GM18507 (cell line): ENCODE measurements at regions not wholly inside any gene's neighbourhood (a gene's known extent, or its start where the extent isn't known, plus 50 kb on each side); places are given as distances from the start of the nearest gene placed in this dataset.

Experiments
- DNase-seq: peaks from one replicate; pipeline ENCODE4 v3.0.0; 2011; ENCODE audit warnings: low read depth; ENCODE audit not compliant: insufficient read length; ENCODE audit errors: extremely low spot score
- FAIRE-seq: peaks from 2 replicates; lab custom pipeline; 2011; peaks lifted over from hg19 to GRCh38; lab: Jason Lieb, UNC

DNA sequence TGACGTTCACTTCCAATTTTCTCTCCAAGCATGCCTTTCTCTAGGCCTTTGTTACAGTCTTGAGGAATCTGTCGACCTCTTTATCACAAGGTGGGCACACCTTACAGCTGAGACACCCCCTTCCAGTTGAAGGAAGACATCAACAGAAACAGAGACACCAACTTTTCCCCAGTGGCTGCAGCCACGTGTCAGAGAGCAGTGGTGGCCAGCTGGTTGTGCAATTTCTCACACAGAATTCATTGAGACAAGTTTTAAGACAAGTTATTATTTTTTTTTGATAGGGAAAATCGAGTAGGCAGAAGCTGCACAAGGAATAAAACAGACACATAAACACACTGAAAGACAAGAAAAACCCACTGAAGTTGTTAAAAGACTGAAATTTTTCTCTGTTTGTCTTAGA lies 436.7 kb upstream of the MDFIC2 start:
- DNase-seq (no peak), FAIRE-seq (no peak)

- FAIRE-seq (no peak), DNase-seq (no peak)
Measured at GRCh38 chr3:70748593-70748992, 436.2 kb upstream of the MDFIC2 start.

- FAIRE-seq (no peak), DNase-seq (no peak)
Measured at GRCh38 chr3:70747847-70748246, 435.4 kb upstream of the MDFIC2 start.

GRCh38 chr3:70744536-70744935 lies 432.1 kb upstream of the MDFIC2 start:
- DNase-seq: no peak
- FAIRE-seq: no peak

DNA sequence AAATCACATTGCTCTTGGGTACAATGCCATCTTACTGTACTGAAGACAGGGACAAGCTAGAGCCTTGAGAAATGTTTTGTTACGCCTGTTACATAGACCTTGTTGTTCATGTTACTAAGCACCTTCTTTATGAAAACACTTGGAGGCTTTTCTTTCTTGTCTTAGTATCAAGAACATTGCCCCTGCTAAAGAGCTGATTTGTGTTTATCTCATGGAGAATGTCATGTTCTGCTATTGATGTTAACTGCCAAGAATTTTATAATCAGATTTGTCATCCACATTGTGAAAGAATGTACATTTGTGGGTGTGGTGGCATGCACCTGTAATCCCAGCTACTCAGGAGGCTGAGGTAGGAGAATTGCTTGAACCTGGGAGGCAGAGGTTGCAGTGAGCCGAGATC lies 431.3 kb upstream of the MDFIC2 start:
- no peak for FAIRE-seq
- no peak for DNase-seq

GRCh38 chr3:70742081-70742480 lies 429.6 kb upstream of the MDFIC2 start:
- no peak for FAIRE-seq
- no peak for DNase-seq

DNA sequence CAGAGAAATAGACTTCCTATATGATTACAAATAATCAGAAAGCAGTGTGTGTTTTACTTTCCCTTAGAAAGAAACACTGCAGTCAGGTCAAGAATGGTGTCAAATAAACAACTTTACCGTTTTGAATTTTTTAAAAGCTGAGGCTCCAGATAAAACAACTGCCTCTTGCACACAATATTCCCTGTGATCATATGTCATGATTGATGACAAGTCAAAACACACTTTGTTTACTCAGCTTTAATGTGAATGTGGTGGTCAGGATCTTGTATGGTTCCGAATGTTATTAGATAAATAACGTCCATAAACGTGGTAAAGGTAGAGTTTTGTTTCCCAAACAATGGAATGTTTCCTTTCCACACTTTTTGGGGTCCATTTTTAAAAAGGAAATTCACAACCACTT lies 428.4 kb upstream of the MDFIC2 start:
- FAIRE-seq (no peak), DNase-seq (no peak)

DNA sequence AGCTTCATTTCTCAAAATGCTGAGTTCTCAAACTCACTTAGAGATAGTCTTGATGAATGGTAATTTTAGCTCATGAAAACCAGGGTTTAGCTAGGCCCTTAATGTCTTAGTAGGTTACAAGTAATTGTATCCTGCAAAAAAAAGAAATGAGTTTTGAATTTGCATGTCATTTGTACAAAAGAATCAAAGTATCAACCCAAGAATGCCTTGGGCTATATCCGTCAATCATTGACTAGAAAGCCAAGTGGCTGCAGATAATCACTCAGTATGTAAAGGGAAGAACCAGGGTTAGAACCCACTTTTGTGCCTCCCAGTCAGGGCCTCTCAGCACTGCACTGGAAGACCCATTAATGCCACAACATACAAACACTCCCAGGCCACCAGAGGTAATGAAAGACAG lies 427.6 kb upstream of the MDFIC2 start:
- DNase-seq: no peak

DNA sequence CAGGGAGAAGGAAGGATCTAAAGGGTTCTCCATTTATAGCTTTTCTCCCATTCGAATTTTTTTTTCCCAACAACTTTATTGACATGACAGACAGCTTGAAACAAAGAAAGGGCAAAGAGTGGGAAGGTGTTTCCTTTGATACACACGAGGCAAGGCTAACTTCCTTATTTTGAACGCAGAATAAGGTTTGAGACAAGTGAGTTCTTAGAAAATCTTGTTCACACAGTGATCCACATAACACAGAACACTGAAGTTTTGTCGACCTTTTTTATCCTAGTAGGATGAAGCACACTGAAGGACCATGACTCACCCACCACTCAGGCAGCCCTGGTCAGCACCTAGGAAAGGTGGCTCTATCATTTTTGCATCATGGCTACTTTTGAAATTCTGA lies 425.8 kb upstream of the MDFIC2 start:
- no peak for DNase-seq
- FAIRE-seq: no peak

More for the DNA sequence above, 427.6 kb upstream of the MDFIC2 start:
- FAIRE-seq: no peak

DNA sequence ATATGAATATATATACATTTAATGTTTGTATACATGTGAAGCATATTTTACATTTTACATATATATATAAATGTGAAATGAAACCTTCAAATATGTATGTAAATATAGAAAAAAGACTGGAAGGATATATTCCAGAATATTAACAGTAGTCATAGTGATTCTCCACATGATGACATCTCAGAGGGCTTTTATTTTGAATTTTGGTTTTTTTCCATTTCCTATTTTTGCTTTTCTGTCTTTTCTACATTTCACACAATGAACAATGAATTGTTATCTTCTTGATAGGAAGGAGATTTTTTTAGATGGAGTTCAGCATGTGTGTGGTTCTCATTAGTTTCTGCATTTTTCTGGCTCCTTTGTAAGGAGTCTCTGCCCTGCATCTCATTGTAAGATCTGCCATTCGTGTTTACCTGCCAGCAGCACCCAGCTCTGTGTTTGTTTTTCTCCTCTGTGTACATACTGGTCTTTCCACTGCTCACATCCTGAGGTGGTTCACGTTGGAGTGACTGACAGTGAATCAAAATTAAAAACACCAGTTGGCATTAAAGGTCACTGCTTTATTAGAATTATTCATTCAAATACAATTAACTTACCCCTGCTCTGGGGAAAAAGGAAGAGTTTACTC lies 425.3 kb upstream of the MDFIC2 start:
- DNase-seq: no peak
- FAIRE-seq: no peak

DNA sequence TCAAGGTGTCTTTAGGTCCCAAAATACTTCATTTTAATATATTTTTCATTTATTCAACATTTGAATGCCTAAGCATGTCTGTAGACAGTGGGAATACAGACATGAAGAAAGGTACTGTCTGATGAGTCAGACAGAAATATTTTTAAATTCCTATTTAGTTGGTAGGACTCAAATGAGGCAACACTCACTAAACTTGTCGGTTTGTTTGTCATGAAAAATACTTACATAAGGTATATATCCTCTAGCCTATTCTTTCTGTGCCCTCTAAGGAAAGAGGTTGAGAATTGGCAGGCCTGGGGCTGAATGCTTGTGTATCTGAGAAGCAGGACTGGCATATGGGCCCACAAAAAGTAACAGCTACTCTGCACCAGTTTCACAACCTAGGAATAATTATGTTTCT lies 423.6 kb upstream of the MDFIC2 start:
- FAIRE-seq (no peak), DNase-seq (no peak)

GRCh38 chr3:70734756-70735155 lies 422.3 kb upstream of the MDFIC2 start:
- DNase-seq (no peak), FAIRE-seq (no peak)

- no peak for FAIRE-seq
- DNase-seq: no peak
Measured at GRCh38 chr3:70731046-70731445, 418.6 kb upstream of the MDFIC2 start.

DNA sequence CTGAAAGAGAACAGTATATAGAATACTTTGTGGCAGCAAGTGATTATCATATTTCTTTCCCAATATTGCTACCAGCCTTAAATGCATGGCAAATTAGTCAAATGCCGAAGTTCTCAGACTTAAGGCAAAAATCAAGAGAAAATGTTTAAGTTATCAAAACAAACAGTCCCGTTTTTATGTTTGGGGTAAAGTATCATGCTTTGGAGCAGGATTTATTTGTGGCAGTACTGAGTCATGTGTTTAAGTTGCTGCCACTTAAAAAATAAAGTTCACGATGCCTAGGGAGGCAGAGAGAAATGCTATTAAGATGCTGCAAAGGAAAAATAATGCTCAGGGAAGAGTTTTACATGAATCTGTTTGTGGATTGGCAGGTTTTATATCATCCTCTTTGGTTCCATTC lies 417.4 kb upstream of the MDFIC2 start:
- no peak for FAIRE-seq
- DNase-seq: no peak

DNA sequence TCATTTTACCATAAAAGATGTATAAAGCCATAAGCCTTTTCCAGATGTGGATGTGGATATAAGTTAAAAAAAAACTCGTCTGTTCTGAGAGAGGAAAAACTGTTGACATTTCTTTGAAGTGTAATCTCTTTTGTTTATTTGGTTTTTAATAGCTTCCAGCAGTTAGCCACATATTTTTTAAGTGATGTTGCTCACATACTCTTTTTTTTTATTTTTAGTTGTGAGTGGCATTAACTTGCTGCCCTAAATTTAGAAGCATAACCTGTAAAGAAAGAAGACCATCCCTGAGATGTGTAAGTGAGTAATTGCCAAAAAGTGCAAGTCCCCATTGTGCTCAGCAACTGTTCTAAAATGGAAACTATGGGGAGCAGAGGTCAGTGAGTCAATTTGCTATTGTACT lies 415.9 kb upstream of the MDFIC2 start:
- FAIRE-seq (no peak), DNase-seq (no peak)

GRCh38 chr3:70726961-70727360 lies 414.5 kb upstream of the MDFIC2 start:
- FAIRE-seq: no peak
- DNase-seq: no peak

GRCh38 chr3:70726096-70726938 lies 413.9 kb upstream of the MDFIC2 start:
- FAIRE-seq (no peak), DNase-seq (no peak)

- no peak for FAIRE-seq
Measured at GRCh38 chr3:70722018-70722417, 409.6 kb upstream of the MDFIC2 start.

GRCh38 chr3:70716832-70717231 lies 404.4 kb upstream of the MDFIC2 start:
- DNase-seq (no peak), FAIRE-seq (no peak)

More at GRCh38 chr3:70722018-70722417, 409.6 kb upstream of the MDFIC2 start:
- DNase-seq: no peak

DNA sequence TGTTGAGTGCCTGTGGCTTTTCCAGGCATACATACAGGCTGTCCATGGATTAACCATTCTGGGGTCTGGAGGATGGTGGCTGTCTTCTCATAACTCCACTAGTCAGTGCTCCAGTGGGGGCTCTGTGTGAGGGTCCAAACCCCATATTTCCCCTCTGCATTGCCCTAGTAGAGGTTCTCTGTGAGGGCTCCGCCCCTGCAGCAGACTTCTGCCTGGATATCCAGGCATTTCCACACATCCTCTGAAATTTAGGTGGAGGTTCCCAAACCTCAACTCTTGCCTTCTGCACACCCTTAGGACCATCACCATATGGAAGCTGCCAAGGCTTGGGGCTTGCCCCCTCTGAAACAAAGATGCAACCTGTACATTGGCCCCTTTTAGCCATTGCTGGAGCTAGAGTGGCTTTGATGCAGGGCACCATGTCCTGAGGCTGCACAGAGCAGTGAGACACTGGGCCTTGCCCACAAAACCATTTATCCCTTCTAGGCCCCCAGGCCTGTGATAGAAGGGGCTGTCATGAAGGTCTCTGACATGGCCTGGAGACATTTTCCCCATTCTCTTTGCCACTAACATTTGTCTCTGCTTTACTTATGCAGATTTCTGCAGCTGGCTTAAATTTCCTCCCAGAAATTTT lies 400.1 kb upstream of the MDFIC2 start:
- DNase-seq: no peak
- no peak for FAIRE-seq
